Suprapubic skin (tissue), 4 donors: ENCODE measurements at regions not wholly inside any gene's neighbourhood (a gene's known extent, or its start where the extent isn't known, plus 50 kb on each side); places are given as distances from the start of the nearest gene placed in this dataset.
"Not testable (repeated sequence)": the region's sequence is repeated elsewhere in the genome, so short reads cannot be mapped to it uniquely, and the experiment has no call there.

Experiments used
- DNase-seq, 2 donors: peaks; one replicate each; pipeline ENCODE4 v3.0.0-alpha.2; 2019; ENCODE audit warnings: low spot score in 2 of 2
- H3K27ac ChIP-seq: fragments of 200-600 bp; sonication (generic); one replicate; pipeline ENCODE4 v1.5.1; 2019
- H3K27me3 ChIP-seq: fragments of 200-600 bp; sonication (generic); one replicate; pipeline ENCODE4 v1.5.1; 2019
- H3K36me3 ChIP-seq: fragments of 200-600 bp; sonication (generic); one replicate; pipeline ENCODE4 v1.5.1; 2019
- H3K4me1 ChIP-seq: fragments of 200-600 bp; sonication (generic); one replicate; pipeline ENCODE4 v1.5.1; 2019
- H3K4me3 ChIP-seq: fragments of 200-600 bp; sonication (generic); one replicate; pipeline ENCODE4 v1.5.1; 2019; ENCODE audit warnings: mild to moderate bottlenecking
- H3K9me3 ChIP-seq: fragments of 200-600 bp; sonication (generic); one replicate; pipeline ENCODE4 v1.5.1; 2019
- CTCF ChIP-seq, 2 donors: fragments of 200-600 bp in 1 of 2; fragments of 450-650 bp in 1 of 2; sonication (generic) in 1 of 2; IDR thresholded peaks; one replicate each; pipeline ENCODE4 v1.5.1; 2016 to 2019; ENCODE audit warnings: antibody characterized with exemption in 2 of 2, mild to moderate bottlenecking in 1 of 2, moderate library complexity in 1 of 2
- EP300 ChIP-seq: sonication (generic); formaldehyde crosslinking; IDR thresholded peaks from one replicate; pipeline ENCODE4 v1.6.1; 2017; ENCODE audit warnings: antibody characterized with exemption
- POLR2A ChIP-seq, 2 donors: fragments of 450-650 bp; IDR thresholded peaks; one replicate each; pipeline ENCODE4 v1.6.1; 2017; ENCODE audit warnings: antibody characterized with exemption in 2 of 2, mild to moderate bottlenecking in 2 of 2, moderate library complexity in 2 of 2
- POLR2AphosphoS5 ChIP-seq, 3 donors: sonication (generic); formaldehyde crosslinking; IDR thresholded peaks; one replicate each; pipeline ENCODE4 v1.6.1; 2017; ENCODE audit warnings: antibody characterized with exemption in 3 of 3
- WGBS: methylation state at CpG from one replicate; pipeline ENCODE4 v1.1.5; 2018; 5-methylcytosine and 5-hydroxymethylcytosine counted together

GRCh38 chr1:221522529-221522940, 219.4 kb downstream of the DUSP10 start:
- no peaks in the 10 kb centered on the region for H3K36me3 ChIP-seq
- no peak for DNase-seq
- no peaks in the 10 kb centered on the region for H3K9me3 ChIP-seq
- no peaks in the 10 kb centered on the region for H3K4me1 ChIP-seq
- TF ChIP-seq POLR2AphosphoS5 (IDR thresholded peaks at IDR 0.05) (no peak), POLR2A (IDR thresholded peaks at IDR 0.05) (no peak), CTCF (IDR thresholded peaks at IDR 0.05) (no peak), EP300 (no peak)
- H3K27ac ChIP-seq: no peak overlapping the region
- no peak overlapping the region for H3K4me3 ChIP-seq
- WGBS: 74% methylated on average over 2 of the region's 2 CpGs
- H3K27me3 ChIP-seq: no peaks in the 10 kb centered on the region

- 51% methylated on average over 2 of the region's 2 CpGs for WGBS
- TF ChIP-seq CTCF (IDR thresholded peaks at IDR 0.05) (no peak), POLR2A (IDR thresholded peaks at IDR 0.05) (no peak), POLR2AphosphoS5 (IDR thresholded peaks at IDR 0.05) (no peak), EP300 (no peak)
- no peaks in the 10 kb centered on the region for H3K4me1 ChIP-seq
- H3K27me3 ChIP-seq: no peaks in the 10 kb centered on the region
- H3K27ac ChIP-seq: no peak overlapping the region
- H3K9me3 ChIP-seq: no peaks in the 10 kb centered on the region
- DNase-seq: no peak
- no peak overlapping the region for H3K4me3 ChIP-seq
- no peaks in the 10 kb centered on the region for H3K36me3 ChIP-seq
Measured at GRCh38 chr1:221525749-221526148, 216.1 kb downstream of the DUSP10 start.

GRCh38 chr1:221527302-221527701, 214.6 kb downstream of the DUSP10 start:
- Histone ChIP-seq H3K4me3 (no peak overlapping the region), H3K36me3 (no peaks in the 10 kb centered on the region), H3K4me1 (no peaks in the 10 kb centered on the region), H3K9me3 (no peaks in the 10 kb centered on the region), H3K27me3 (no peaks in the 10 kb centered on the region), H3K27ac (no peak overlapping the region)
- WGBS: 72% methylated on average over 3 of the region's 3 CpGs
- DNase-seq: no peak
- TF ChIP-seq CTCF (IDR thresholded peaks at IDR 0.05) (no peak), POLR2AphosphoS5 (IDR thresholded peaks at IDR 0.05) (no peak), EP300 (no peak), POLR2A (IDR thresholded peaks at IDR 0.05) (no peak)

GRCh38 chr1:221527886-221528624, 213.8 kb downstream of the DUSP10 start:
- Histone ChIP-seq H3K4me3 (no peak overlapping the region), H3K36me3 (no peaks in the 10 kb centered on the region), H3K27me3 (no peaks in the 10 kb centered on the region), H3K4me1 (no peaks in the 10 kb centered on the region), H3K9me3 (no peaks in the 10 kb centered on the region), H3K27ac (no peak overlapping the region)
- no peak for DNase-seq
- TF ChIP-seq POLR2AphosphoS5 (IDR thresholded peaks at IDR 0.05) (no peak), POLR2A (IDR thresholded peaks at IDR 0.05) (no peak), EP300 (no peak), CTCF (IDR thresholded peaks at IDR 0.05) (no peak)
- WGBS: 63% methylated on average over 3 of the region's 3 CpGs

- not testable (repeated sequence) for H3K27me3 ChIP-seq, H3K36me3 ChIP-seq, H3K9me3 ChIP-seq, H3K27ac ChIP-seq, H3K4me1 ChIP-seq, H3K4me3 ChIP-seq, DNase-seq
- 95% methylated on average over 1 of the region's 1 CpG for WGBS
Measured at GRCh38 chr1:221530159-221530558, 211.7 kb downstream of the DUSP10 start.

- Histone ChIP-seq H3K27ac (no peak overlapping the region), H3K27me3 (no peaks in the 10 kb centered on the region), H3K36me3 (no peaks in the 10 kb centered on the region), H3K4me1 (no peaks in the 10 kb centered on the region), H3K4me3 (no peak overlapping the region), H3K9me3 (no peaks in the 10 kb centered on the region)
- no peak for TF ChIP-seq POLR2A (IDR thresholded peaks at IDR 0.05)
- no peak for TF ChIP-seq CTCF (IDR thresholded peaks at IDR 0.05)
- TF ChIP-seq EP300: no peak
- no peak for TF ChIP-seq POLR2AphosphoS5 (IDR thresholded peaks at IDR 0.05)
- DNase-seq: no peak
Measured at GRCh38 chr1:221530791-221531190, 211.1 kb downstream of the DUSP10 start.
